HPDE6-E6E7 (cell line): ENCODE measurements at regions not wholly inside any gene's neighbourhood (a gene's known extent, or its start where the extent isn't known, plus 50 kb on each side); places are given as distances from the start of the nearest gene placed in this dataset.
"Not testable (repeated sequence)": the region's sequence is repeated elsewhere in the genome, so short reads cannot be mapped to it uniquely, and the experiment has no call there.

Experiments used
- DNase-seq: peaks from one replicate; pipeline ENCODE4 v3.0.0; 2011; ENCODE audit warnings: missing footprints; ENCODE audit errors: extremely low spot score

- no peak for DNase-seq
These were observed 127.1 kb upstream of the GLRA1 start for GRCh38 chr5:152051499-152052454.

GRCh38 chr5:152046361-152046760 lies 121.7 kb upstream of the GLRA1 start:
- no peak for DNase-seq

GRCh38 chr5:152038856-152039255 lies 114.2 kb upstream of the GLRA1 start:
- not testable (repeated sequence) for DNase-seq

GRCh38 chr5:152026328-152027024 lies 101.8 kb upstream of the GLRA1 start:
- DNase-seq, result not testable (repeated sequence)

- DNase-seq, result no peak
These were observed 91.8 kb upstream of the GLRA1 start for GRCh38 chr5:152016421-152016820.

- DNase-seq, result no peak
These were observed 83.1 kb upstream of the GLRA1 start for GRCh38 chr5:152007653-152008335.

- DNase-seq, result no peak
These were observed 79.4 kb upstream of the GLRA1 start for GRCh38 chr5:152004095-152004494.
